ENCODE measurements at regions not wholly inside any gene's neighbourhood (a gene's known extent, or its start where the extent isn't known, plus 50 kb on each side); places are given as distances from the start of the nearest gene placed in this dataset.
"Not testable (repeated sequence)": the region's sequence is repeated elsewhere in the genome, so short reads cannot be mapped to it uniquely, and the experiment has no call there.

DNA sequence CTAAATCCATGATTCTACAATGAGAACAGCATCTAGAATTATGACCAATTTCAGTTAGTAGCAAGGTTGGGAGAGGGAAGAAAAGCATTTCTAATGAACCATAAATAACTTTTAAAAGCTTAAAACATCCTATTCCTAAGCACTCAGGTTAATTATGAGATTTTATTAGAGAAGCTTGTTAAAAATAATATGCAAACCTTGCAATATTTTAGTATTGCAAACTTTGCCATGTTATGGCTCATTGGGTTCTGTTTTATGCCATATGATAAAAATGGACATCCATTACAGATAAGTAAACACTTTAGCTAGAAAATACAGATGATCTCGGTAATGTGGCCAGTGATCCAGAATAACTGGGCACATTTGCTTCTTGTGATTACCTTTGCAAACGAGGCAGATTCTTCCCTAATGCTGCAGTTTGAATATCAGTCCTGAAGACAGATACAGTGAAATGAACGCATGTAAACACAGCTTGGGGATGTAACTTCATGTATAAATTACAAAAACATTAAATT is 447.0 kb downstream of the PLK2 start:
- no peak for DNase-seq

DNA sequence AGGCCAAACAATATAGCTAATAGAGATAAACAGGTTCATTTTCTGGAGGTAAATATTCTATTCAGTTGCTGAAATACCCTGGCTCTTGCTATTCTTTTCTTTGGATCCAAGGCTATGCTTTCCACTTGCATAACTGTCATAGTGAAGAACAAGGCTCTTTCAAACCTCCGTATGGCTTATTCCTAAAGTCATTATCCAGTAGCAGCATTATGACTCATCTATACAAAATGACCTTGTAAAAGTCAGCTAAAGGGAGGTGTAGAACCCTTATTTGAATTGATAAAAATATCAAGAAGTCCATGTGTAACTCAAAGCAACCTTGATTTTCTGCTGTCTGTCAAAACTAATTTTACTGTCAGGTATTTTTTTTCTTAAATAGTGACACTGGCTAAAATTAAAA is 447.8 kb downstream of the PLK2 start:
- DNase-seq = no peak

DNA sequence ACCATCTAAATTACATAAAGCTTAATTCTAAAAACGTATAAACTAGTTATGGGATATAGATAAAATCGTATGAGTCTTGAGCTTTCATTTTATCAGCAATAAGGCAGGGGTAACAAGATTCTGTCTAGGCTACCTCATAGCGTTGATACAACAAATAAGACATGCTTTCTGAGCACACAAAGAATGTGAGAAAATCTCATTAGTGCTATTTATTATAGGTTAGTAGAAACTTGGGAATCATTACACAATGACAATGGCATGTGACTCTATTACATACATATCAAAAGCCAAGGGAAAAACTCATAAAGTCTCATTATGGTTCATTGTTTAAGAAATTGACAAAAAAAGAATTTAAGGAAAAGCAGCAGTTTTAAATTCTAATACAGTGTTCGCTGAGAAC is 448.6 kb downstream of the PLK2 start:
- DNase-seq = no peak

DNA sequence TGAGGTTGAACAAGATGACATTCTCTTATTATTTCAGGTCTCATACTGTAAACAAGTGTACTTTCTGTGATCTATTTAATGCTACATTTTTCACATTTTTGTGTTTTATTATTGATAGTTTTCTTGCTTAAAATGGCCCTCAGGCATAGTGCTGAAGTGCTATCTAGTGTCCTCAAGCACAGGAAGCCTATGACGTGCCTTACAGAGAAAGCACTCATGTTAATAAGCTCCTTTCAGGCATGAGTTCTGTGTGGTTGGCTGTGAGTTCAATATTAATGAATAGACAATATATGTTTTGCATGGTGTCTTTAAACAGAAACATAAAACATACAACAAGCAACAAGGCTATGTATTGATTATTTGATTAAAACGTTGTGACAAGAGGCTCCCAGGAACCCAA is 450.1 kb downstream of the PLK2 start:
- no peak for DNase-seq

DNA sequence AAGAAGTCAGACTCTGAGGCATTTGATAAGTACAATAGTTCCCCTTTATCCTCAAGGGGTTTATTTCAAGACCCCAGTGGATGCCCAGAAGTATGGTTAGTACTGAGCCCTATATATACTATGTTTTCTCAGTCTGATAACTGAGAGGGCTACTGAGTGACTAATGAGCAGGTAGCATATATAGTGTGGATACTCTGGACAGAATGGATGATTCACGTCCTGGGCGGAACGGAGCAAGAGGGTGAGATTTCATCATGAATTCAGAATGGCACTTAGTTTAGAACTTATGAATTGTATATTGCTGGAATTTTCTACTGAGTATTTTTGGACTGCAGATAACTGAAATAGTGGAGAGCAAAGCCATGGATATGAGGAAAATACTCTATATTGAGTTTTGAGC is 457.6 kb downstream of the PLK2 start:
- no peak for DNase-seq

DNA sequence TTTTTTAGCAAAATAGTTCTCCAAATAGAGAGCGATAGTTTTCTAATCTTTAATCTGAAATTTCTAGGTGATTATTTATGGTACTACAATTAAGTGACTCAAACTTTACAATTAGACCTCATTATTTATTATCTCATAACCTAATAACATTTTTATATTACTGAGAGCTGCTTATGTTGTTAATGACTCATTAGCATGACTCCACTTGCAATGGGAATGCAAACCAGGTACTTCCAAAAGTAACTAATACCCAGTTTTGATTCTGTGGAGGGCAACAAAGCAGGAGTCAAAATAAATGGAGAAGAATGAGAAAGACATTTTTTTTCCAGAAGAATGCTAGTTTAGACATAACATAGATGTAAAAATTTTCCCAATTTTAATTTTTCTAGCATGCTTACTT is 466.0 kb downstream of the PLK2 start:
- no peak for DNase-seq

DNA sequence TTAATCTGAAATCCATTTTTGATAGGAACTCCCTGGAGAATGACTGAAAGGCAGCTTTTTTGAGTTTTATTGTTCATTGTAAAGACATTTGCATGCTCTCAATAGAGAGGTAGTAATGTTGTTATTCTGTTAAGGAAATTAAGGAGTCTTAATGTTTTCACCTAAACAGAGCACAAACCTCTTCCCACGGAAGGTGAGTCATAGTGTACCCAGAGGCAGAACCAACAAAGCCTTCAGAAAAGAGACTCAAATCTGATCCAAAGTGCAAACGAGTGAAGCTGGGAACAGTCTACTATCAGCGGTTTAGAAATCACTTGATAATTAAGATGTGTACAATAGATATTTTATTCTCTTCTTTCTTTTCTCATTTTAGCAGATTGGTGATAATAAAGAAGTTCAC is 470.5 kb downstream of the PLK2 start:
- no peak for DNase-seq

DNA sequence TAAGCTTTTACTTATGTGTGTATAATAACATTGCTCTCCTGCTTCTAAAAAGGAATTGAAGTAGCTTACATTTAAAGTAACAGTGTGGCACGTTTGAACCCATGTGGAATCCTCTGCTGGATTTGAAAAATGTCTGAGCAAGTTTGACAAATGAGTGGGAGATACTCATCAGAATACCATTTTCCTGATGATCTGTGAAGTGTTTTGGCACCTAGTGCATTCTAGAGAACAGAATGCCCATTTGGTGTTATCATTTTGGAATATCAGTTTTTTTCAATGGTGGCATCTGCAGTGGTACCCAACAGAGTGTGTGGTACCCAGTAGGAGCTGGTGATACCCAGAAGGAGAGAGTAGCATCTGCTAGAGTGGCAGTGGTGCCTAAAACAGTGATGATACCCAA is 471.1 kb downstream of the PLK2 start:
- no peak for DNase-seq

DNA sequence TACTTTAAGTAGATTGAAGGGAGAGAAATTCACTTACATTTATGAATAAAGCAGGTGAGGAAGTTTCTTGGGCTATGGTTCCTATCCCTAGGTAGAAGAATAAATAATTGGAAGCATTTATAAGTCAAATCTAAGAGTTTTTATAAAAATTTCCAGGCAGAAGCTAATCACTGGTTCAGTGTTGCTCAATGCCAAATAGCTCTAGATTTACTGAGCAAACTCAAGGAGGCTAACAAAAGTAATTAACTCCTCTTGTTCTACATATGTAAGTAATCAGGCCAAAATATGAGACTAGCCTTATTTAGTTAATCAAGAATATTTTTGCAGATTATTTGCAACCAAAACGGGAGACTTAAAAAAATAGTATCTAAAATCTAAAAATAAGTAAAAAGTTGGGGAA is 472.3 kb downstream of the PLK2 start:
- no peak for DNase-seq

DNA sequence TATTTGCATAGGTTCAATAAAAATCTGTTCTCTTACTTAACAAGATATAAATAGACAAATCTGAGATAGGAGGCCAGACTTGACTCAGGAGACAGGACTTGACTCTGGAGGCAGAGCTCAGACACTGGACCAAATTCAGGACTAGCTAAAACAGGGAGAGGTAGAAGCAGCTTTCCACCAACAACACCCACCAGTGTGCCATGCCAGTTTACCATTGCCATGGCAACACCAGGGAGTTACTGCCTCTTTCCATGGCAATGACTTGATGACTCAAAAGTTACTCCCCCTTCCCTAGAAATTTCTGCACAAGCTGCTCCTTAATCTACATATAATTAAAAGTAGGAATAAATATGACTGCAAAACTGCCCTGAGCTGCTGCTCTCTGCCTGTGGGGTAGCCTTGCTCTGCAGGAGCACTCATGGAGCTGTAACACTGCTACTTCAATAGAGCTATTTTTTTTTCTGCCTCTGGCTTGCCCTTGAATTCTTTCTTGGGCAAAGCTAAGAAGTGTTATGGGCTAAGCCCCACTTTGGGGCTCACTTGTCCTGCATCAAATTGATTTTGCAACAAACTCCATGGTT is 473.0 kb downstream of the PLK2 start:
- DNase-seq = peak; percentile 54

DNA sequence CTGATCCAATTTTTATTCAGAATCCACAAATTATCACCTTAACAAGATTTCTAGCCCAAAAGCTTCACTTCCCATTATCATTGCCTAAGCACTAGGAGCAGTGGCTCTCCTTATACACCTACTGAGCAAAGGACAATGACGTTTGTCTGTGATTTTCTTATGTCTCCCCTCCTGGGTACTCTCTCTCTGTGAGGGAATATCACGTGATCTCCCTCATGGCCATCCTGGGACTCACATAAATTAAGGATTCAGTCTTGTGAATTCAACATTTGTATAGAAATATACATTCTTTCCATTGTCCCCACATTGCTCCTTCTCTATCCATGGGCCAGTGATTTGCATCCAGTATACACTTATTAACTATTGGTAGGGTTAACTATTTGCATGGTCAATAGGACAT is 476.5 kb downstream of the PLK2 start:
- no peak for DNase-seq

DNA sequence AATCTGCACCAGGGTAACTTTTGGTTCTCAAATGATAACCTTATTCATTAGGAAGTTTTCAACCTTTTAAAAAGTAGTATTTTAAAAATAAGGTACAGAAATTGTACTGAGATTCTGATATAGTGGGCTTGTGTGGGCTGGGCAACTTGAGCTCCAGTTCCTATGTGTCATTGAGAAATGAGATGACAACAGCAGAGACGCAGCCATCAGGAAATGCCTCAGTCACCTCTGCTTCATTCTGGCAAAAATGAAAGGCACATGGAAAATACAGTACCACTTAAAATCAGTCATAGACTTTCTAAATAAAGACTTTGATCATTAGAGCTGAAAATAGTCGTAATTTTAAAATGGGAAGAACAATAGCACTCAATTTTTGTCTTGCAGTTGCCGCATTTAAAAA is 480.2 kb downstream of the PLK2 start:
- DNase-seq = no peak

DNA sequence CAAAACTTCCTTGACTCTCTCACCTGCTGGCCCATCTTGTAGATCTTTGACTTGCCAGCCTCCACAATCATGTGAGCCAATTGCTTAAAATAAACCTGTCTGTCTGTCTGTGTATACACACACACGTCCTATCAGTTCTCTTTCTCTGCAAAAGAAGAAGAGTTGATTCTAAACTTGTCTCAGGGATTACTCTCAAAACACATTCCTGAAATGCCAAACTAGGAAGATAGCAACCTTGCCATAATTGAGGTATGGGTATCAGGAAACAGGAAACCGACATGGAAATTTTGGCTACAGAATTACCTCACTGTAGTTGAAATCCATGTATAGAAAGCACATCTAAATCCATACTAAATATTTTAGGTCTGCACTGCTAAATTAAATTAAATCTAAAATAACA is 483.4 kb downstream of the PLK2 start:
- no peak for DNase-seq

DNA sequence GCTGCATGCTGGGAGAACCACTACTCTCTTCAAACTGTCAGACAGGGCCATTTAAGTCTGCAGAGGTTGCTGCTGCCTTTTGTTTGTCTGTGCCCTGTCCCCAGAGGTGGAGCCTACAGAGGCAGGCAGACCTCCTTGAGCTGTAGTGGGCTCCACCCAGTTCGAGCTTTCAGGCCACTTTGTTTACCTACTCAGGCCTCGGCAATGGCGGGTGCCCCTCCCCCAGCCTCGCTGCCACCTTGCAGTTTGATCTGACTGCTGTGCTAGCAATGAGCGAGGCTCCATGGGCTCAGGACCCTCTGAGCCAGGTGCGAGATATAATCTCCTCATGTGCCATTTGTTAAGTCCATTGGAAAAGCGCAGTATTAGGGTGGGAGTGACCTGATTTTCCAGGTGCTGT is 487.8 kb downstream of the PLK2 start:
- DNase-seq = not testable (repeated sequence)

DNA sequence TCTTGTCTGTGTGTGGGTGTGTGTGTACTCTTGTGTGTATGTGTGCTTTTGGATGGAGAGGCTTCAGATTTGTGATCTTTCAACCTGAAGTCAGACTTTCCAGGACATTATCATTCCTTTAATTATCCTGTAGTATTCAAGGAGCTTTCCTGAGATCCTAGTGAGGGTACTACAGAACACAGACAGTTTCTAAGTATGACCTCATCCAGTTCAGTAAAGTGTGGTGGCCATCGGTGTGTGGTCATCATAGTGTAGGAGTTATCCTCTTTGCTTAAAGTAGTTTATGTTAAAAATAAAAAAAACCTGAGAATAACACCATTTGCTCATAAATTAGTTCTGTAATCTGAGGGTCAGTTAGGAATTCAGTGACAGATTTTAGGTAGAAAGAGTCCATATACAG is 478.0 kb upstream of the ACTBL2 start:
- no peak for DNase-seq

DNA sequence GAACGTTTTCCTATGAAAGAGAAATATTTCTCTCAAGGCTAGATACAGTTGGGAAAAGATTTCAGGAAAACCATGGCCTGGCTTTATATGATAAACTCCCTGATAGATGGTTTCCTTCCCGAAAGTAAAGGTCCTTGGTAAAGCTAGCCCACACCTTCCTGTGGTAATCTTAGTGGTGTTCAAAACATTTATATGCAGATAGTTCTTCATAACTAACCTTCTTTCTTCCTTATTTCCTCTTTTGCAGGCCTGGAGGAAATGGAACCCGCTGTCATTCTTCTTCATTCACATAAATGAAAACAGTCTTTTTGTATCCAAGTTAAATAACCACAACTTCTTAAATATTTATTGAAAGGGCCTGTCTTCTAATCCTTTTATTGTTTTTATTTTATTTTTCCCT is 474.0 kb upstream of the ACTBL2 start:
- no peak for DNase-seq

DNA sequence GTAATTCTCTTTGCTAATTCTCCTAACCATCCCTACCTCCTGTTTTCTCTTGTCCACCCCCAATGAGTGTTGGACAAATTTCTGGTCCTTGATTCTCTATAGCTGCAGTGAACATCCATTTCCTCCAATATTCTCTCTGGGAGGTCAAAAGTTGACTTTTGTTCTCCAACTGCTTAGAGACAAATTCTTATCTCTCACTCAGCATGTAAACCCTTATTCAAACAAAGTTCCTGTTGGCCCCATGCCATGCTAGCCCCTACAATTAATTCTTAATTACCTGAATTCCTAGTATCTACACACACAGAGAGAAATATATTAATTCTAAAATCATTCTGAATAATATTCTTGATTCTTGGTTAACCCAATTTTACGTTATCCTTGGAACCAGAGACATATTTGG is 472.9 kb upstream of the ACTBL2 start:
- no peak for DNase-seq

DNA sequence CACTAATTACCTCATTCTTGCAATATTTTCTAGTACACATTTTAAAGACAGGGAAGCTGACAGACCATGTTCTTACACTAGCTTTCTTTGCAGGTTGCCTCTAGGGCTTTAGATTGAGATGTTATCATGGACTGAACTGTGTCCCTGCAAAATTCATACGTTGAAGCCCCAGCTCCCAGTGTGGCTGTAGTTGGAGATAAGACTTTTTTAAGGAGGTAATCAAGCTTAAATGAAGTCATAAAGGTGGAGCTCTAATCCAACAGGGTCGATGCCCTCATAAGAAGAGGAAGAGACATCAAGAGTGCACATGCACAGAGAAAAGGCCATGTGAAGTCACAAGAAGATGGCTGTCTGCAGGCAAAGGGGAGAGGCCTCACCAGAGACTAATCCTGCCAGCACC is 471.2 kb upstream of the ACTBL2 start:
- no peak for DNase-seq

DNA sequence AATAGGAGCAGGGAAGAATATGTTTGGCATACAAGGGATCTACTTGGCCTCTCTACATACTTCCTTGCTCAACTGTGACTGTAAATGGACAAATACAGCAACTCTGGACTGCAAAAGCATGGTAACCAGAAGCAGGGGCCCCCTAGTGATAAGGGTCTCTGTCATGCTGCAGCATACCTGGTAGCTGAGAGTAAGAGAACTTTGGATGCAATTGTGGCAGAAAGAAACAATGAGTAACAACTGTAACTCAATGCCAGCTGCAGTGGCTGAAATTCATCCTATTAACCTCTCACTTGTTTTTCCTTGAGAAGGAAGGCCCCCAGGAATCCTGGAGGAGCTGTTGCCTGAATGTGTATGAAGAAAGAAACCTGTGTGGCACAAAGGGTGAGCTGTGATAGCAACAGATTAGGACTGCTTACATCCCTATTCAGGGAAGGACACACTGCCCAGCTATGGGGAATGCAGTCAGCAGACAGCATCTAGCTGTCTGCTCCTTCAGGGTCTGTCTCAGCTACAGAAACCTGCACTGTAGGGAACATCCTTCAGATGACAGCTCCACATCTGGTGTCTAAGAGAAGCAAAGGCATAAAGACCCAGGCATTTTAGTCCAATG is 468.1 kb upstream of the ACTBL2 start:
- no peak for DNase-seq

DNA sequence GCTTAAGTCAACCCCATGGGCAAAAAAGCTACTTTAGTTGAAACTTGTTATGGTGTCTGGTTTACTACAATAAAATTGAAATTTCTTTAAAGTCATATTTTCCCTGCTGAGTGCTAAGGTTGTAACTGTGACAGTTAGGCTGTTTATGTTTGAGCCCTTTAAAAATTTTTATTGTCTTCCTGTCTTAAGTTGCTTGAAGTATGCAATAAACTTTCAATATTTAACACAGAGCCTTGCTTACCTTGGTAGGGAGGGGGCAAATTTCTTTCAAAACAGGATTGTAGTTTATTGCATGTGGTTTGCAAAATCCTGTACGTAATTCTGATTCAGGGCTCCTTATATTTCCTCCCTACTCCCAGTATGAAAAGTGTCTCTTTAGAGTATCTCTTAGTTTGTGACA is 465.5 kb upstream of the ACTBL2 start:
- no peak for DNase-seq

DNA sequence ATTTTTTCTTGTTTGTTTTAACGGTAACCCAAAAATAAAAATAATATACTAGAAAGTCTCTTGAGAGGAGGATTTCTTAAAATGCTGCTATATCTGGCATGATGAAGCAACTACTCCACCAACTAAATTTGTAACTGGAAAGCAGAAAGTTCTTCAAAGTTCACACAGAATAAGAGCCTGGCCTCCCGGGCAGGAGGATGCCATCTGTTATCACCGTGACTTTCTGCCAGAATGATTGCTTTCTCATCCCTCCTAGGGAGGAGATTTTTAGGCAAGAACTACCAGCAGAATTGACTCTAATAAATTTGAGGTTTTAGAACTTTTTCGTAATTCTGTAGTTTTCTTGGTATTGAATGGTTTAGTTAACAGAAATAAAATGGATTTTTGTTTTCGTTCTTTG is 464.6 kb upstream of the ACTBL2 start:
- DNase-seq = no peak

DNA sequence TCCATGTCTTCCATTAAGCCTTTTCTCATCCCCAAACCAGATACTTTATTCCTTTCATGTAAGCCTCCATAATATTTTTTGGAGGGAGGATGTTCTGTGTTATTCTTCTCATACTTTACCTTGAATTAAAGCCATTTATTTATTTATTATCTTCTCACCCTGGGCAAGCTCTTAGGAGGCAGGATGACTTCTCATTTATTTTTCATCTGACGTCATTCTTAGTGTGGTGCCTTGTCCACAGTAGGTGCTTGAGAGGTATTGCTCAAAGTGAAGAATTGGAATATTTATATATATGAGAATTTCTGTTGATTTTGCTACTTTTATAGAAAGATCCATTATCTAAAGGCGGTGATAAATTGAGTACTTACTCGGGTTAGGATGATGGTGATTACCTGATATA is 458.3 kb upstream of the ACTBL2 start:
- no peak for DNase-seq

DNA sequence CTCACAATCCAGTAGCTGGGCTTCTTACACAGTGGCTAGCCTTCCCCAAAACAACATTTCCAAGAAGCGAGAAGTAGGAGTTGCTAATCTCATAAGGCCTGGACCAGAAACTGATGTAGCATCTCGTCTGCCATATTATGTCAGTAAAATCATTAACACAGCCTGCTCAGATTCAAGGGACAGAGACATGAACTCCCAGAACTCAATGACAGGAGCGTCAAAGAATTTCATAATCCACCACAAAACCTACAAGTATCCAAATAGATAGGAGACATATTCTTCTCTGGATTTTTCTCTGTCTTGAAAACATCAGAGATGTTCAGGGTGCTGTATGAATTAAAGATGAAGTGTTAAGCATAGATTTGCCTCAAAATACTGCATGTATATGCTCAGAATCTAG is 457.6 kb upstream of the ACTBL2 start:
- DNase-seq = no peak

DNA sequence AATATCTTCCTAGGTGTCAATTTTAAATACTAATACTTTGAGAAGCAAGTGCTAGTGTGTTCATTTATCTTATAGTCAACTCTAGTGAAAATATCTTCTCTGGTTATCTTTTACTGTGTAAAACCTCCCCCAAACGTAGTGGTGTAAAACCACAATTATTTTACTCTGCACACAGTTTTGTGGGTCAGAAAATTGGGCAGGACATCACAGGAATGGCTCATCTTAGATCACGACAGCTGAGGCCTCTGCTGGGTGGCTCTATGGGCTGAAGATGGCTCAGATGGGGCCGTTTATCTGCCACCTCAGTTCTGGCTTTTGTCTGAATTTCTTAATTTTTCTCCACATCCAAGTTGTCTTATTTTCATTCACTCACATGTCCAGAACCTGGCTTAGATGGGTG is 457.2 kb upstream of the ACTBL2 start:
- DNase-seq = no peak

DNA sequence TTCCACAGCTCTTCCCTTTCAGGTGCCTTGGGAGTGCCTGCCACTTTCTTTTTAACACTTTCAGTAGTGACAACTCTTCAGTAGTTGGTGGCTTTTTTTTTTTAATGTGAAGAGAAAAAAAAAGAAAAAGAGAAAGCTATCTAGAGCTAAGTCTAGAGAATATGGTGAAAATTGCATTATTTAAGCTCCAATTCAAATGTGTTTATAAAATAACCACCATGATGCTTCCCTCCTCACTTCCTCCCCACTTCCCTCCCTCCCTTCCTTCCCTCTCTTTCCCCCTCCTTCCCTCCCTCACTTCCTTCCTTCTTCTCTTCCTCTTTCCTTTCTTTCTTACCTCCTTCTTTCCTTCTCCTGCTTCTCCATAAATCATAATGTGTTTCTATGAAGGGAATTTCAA is 456.7 kb upstream of the ACTBL2 start:
- no peak for DNase-seq

Measured in occipital lobe (tissue), 1 donor.